ENCODE measurements at regions not wholly inside any gene's neighbourhood (a gene's known extent, or its start where the extent isn't known, plus 50 kb on each side); places are given as distances from the start of the nearest gene placed in this dataset.

- Histone ChIP-seq H3K18ac (ENCODE audit: low read length) (no peak overlapping the region), H3K79me1 (ENCODE audit: low read length) (no peaks in the 10 kb centered on the region), H3K27ac (ENCODE audit: low read depth, low read length) (no peak overlapping the region), H2AK5ac (ENCODE audit: low read length) (no peak overlapping the region), H2BK120ac (ENCODE audit: low read depth, low read length) (no peak overlapping the region), H2BK15ac (replicated peaks; ENCODE audit: low read depth) (no peak overlapping the region), H4K5ac (ENCODE audit: low read length) (no peak overlapping the region), H3K79me2 (ENCODE audit: control insufficient read depth, insufficient read depth, low read length) (no peaks in the 10 kb centered on the region), H3K27me3 (ENCODE audit: insufficient read depth, low read length, poor library complexity) (no peaks in the 10 kb centered on the region), H3K56ac (ENCODE audit: low read length) (no peak overlapping the region), H3K4me1 (ENCODE audit: control insufficient read depth, low read depth, low read length) (no peaks in the 10 kb centered on the region), H4K8ac (ENCODE audit: low read depth, low read length) (no peak overlapping the region), H3K4me2 (ENCODE audit: low read length) (no peak overlapping the region), H3K9ac (ENCODE audit: low read length) (no peak overlapping the region), H3K36me3 (ENCODE audit: control insufficient read depth, insufficient read depth, low read length) (no peaks in the 10 kb centered on the region), H2BK5ac (ENCODE audit: low read length) (no peak overlapping the region), H3K23ac (ENCODE audit: low read length) (no peak overlapping the region), H3K4me3 (ENCODE audit: low read length) (no peak overlapping the region), H3K4ac (ENCODE audit: low read depth, low read length) (no peak overlapping the region)
- no peak for DNase-seq
- no CpG with 5 or more reads among the region's 5 CpGs for WGBS (ENCODE audit: extremely low coverage, insufficient coverage, low lambda C conversion rate)
Measured at GRCh38 chr4:57412259-57413054, 302.3 kb upstream of the IGFBP7 start.

DNA sequence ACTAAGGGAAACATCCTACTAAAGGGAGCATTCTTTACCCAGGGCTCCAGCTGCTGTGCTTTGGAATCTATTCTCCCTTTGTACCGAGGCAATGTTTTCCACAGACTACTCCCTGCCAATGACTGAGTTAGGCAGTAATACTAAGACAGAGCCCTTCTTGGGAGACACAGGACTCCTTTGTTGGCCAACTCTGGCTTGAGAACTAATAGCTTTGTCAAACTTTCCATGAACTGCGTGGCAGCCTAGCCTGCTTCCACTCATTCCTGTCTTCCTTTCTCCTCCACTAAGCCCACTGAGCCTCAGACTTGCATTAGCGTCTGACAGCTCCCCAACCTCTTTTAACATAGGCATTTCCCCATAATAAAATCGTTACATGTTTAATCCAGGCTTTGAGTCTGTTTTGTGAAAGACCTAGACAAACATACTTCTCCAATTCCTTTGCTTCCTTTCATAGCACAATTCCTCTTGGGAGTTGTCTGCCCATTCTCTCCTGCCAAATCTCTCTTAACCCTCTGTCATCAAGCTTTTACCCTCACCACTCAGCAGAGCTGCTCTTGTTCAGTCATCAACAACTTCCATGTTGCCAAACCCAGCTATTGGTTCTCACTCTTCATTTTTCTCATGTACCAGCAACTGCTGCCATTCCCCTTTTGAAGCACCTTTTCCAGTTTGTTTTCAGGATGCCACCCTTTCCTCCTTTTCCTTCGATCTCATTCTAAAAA lies 300.3 kb upstream of the IGFBP7 start:
- H3K4me3 ChIP-seq (ENCODE audit: low read length): no peak overlapping the region
- H4K8ac ChIP-seq (ENCODE audit: low read depth, low read length): no peak overlapping the region
- no peaks in the 10 kb centered on the region for H3K79me1 ChIP-seq (ENCODE audit: low read length)
- no peaks in the 10 kb centered on the region for H3K27me3 ChIP-seq (ENCODE audit: insufficient read depth, low read length, poor library complexity)
- DNase-seq: no peak
- no peak overlapping the region for H2BK120ac ChIP-seq (ENCODE audit: low read depth, low read length)
- H3K4ac ChIP-seq (ENCODE audit: low read depth, low read length): no peak overlapping the region
- H3K9ac ChIP-seq (ENCODE audit: low read length): no peak overlapping the region
- H3K79me2 ChIP-seq (ENCODE audit: control insufficient read depth, insufficient read depth, low read length): no peaks in the 10 kb centered on the region
- H3K18ac ChIP-seq (ENCODE audit: low read length): no peak overlapping the region
- no peak overlapping the region for H2BK15ac ChIP-seq (replicated peaks; ENCODE audit: low read depth)
- no peak overlapping the region for H3K23ac ChIP-seq (ENCODE audit: low read length)
- H3K4me2 ChIP-seq (ENCODE audit: low read length): no peak overlapping the region
- no peak overlapping the region for H2BK5ac ChIP-seq (ENCODE audit: low read length)
- no peaks in the 10 kb centered on the region for H3K36me3 ChIP-seq (ENCODE audit: control insufficient read depth, insufficient read depth, low read length)
- no CpG with 5 or more reads among the region's 5 CpGs for WGBS (ENCODE audit: extremely low coverage, insufficient coverage, low lambda C conversion rate)
- no peaks in the 10 kb centered on the region for H3K4me1 ChIP-seq (ENCODE audit: control insufficient read depth, low read depth, low read length)
- no peak overlapping the region for H3K27ac ChIP-seq (ENCODE audit: low read depth, low read length)
- H3K56ac ChIP-seq (ENCODE audit: low read length): no peak overlapping the region
- H2AK5ac ChIP-seq (ENCODE audit: low read length): no peak overlapping the region
- H4K5ac ChIP-seq (ENCODE audit: low read length): no peak overlapping the region

DNA sequence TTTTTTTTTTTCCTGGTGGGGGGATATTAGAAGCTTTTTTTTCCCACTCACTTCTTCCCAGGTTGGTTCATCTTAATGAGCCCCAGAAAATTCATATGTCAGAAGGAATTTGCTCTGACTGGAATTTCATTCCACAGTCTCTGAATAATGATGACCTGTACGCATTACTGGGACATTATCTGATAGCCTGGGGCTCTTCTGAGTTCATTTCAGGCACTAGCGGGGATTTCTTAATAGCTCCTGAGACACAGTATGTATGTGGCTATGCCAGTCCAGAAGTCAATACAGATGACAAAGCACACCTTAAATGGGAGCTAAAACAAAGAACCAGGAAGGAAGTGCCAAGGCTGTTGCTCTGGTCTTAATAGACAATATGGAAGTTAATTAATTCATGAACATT lies 295.2 kb upstream of the IGFBP7 start:
- WGBS (ENCODE audit: extremely low coverage, insufficient coverage, low lambda C conversion rate): no CpG with 5 or more reads among the region's 2 CpGs

GRCh38 chr4:57404483-57404882 lies 294.3 kb upstream of the IGFBP7 start:
- Histone ChIP-seq H3K23ac (ENCODE audit: low read length) (no peak overlapping the region), H3K56ac (ENCODE audit: low read length) (no peak overlapping the region), H2AK5ac (ENCODE audit: low read length) (no peak overlapping the region), H3K18ac (ENCODE audit: low read length) (no peak overlapping the region), H3K4me2 (ENCODE audit: low read length) (no peak overlapping the region), H3K36me3 (ENCODE audit: control insufficient read depth, insufficient read depth, low read length) (no peaks in the 10 kb centered on the region), H2BK5ac (ENCODE audit: low read length) (no peak overlapping the region), H3K4me1 (ENCODE audit: control insufficient read depth, low read depth, low read length) (peaks cover 2% of the 10 kb centered on the region), H3K4me3 (ENCODE audit: low read length) (no peak overlapping the region), H3K79me2 (ENCODE audit: control insufficient read depth, insufficient read depth, low read length) (no peaks in the 10 kb centered on the region), H3K9ac (ENCODE audit: low read length) (no peak overlapping the region), H3K27me3 (ENCODE audit: insufficient read depth, low read length, poor library complexity) (no peaks in the 10 kb centered on the region), H3K79me1 (ENCODE audit: low read length) (no peaks in the 10 kb centered on the region), H3K27ac (ENCODE audit: low read depth, low read length) (no peak overlapping the region), H2BK120ac (ENCODE audit: low read depth, low read length) (no peak overlapping the region), H4K5ac (ENCODE audit: low read length) (no peak overlapping the region), H3K4ac (ENCODE audit: low read depth, low read length) (no peak overlapping the region), H2BK15ac (replicated peaks; ENCODE audit: low read depth) (no peak overlapping the region), H4K8ac (ENCODE audit: low read depth, low read length) (no peak overlapping the region)
- no CpG with 5 or more reads among the region's 4 CpGs for WGBS (ENCODE audit: extremely low coverage, insufficient coverage, low lambda C conversion rate)
- peak; percentile 27 for DNase-seq

More for the DNA sequence above, 295.2 kb upstream of the IGFBP7 start:
- H3K4ac ChIP-seq (ENCODE audit: low read depth, low read length): no peak overlapping the region
- H3K27me3 ChIP-seq (ENCODE audit: insufficient read depth, low read length, poor library complexity): no peaks in the 10 kb centered on the region
- no peak overlapping the region for H3K56ac ChIP-seq (ENCODE audit: low read length)
- H3K4me1 ChIP-seq (ENCODE audit: control insufficient read depth, low read depth, low read length): peaks cover 2% of the 10 kb centered on the region
- H2BK5ac ChIP-seq (ENCODE audit: low read length): no peak overlapping the region
- no peak overlapping the region for H2AK5ac ChIP-seq (ENCODE audit: low read length)
- no peak for DNase-seq
- peak overlapping the region; percentile 36 for H2BK15ac ChIP-seq (replicated peaks; ENCODE audit: low read depth)
- H4K5ac ChIP-seq (ENCODE audit: low read length): no peak overlapping the region
- H3K9ac ChIP-seq (ENCODE audit: low read length): no peak overlapping the region
- no peak overlapping the region for H4K8ac ChIP-seq (ENCODE audit: low read depth, low read length)
- no peak overlapping the region for H2BK120ac ChIP-seq (ENCODE audit: low read depth, low read length)
- no peaks in the 10 kb centered on the region for H3K36me3 ChIP-seq (ENCODE audit: control insufficient read depth, insufficient read depth, low read length)
- H3K18ac ChIP-seq (ENCODE audit: low read length): no peak overlapping the region
- no peak overlapping the region for H3K4me3 ChIP-seq (ENCODE audit: low read length)
- no peaks in the 10 kb centered on the region for H3K79me2 ChIP-seq (ENCODE audit: control insufficient read depth, insufficient read depth, low read length)
- H3K4me2 ChIP-seq (ENCODE audit: low read length): no peak overlapping the region
- no peak overlapping the region for H3K27ac ChIP-seq (ENCODE audit: low read depth, low read length)
- H3K23ac ChIP-seq (ENCODE audit: low read length): no peak overlapping the region
- H3K79me1 ChIP-seq (ENCODE audit: low read length): no peaks in the 10 kb centered on the region

- Histone ChIP-seq H3K9ac (ENCODE audit: low read length) (no peak overlapping the region), H3K79me2 (ENCODE audit: control insufficient read depth, insufficient read depth, low read length) (no peaks in the 10 kb centered on the region), H3K79me1 (ENCODE audit: low read length) (no peaks in the 10 kb centered on the region), H2BK15ac (replicated peaks; ENCODE audit: low read depth) (no peak overlapping the region), H4K5ac (ENCODE audit: low read length) (no peak overlapping the region), H3K4ac (ENCODE audit: low read depth, low read length) (no peak overlapping the region), H2BK5ac (ENCODE audit: low read length) (no peak overlapping the region), H2BK120ac (ENCODE audit: low read depth, low read length) (peak overlapping the region; percentile 36), H3K18ac (ENCODE audit: low read length) (no peak overlapping the region), H2AK5ac (ENCODE audit: low read length) (no peak overlapping the region), H3K27me3 (ENCODE audit: insufficient read depth, low read length, poor library complexity) (no peaks in the 10 kb centered on the region), H4K8ac (ENCODE audit: low read depth, low read length) (peak overlapping the region; percentile 76), H3K27ac (ENCODE audit: low read depth, low read length) (no peak overlapping the region), H3K4me1 (ENCODE audit: control insufficient read depth, low read depth, low read length) (peaks cover 2% of the 10 kb centered on the region), H3K4me2 (ENCODE audit: low read length) (no peak overlapping the region), H3K4me3 (ENCODE audit: low read length) (no peak overlapping the region), H3K56ac (ENCODE audit: low read length) (no peak overlapping the region), H3K36me3 (ENCODE audit: control insufficient read depth, insufficient read depth, low read length) (no peaks in the 10 kb centered on the region), H3K23ac (ENCODE audit: low read length) (no peak overlapping the region)
- peak; percentile 18 for DNase-seq
- WGBS (ENCODE audit: extremely low coverage, insufficient coverage, low lambda C conversion rate): no CpG with 5 or more reads among the region's 2 CpGs
Measured at GRCh38 chr4:57403591-57403990, 293.4 kb upstream of the IGFBP7 start.

Data from mesendoderm (in vitro differentiated cells).